Gastrocnemius medialis (tissue), 4 donors: ENCODE measurements at regions not wholly inside any gene's neighbourhood (a gene's known extent, or its start where the extent isn't known, plus 50 kb on each side); places are given as distances from the start of the nearest gene placed in this dataset.

ENCODE experiments used
- CTCF ChIP-seq, 5 experiments: fragments of 450-650 bp in 3 of 5; fragments of 200-600 bp in 2 of 5; sonication (generic) in 2 of 5; IDR thresholded peaks in 4 of 5; conservative IDR thresholded peaks in 1 of 5; 1 replicate in 4 of 5; 2 replicates in 1 of 5; pipeline ENCODE4 v1.5.1; 2016 to 2019; ENCODE audit warnings: antibody characterized with exemption in 5 of 5, mild to moderate bottlenecking in 3 of 5, moderate library complexity in 3 of 5
- POLR2A ChIP-seq, 2 donors: fragments of 450-650 bp; IDR thresholded peaks; one replicate each; pipeline ENCODE4 v1.6.1; 2017; ENCODE audit warnings: antibody characterized with exemption in 2 of 2, mild to moderate bottlenecking in 2 of 2, moderate library complexity in 2 of 2

DNA sequence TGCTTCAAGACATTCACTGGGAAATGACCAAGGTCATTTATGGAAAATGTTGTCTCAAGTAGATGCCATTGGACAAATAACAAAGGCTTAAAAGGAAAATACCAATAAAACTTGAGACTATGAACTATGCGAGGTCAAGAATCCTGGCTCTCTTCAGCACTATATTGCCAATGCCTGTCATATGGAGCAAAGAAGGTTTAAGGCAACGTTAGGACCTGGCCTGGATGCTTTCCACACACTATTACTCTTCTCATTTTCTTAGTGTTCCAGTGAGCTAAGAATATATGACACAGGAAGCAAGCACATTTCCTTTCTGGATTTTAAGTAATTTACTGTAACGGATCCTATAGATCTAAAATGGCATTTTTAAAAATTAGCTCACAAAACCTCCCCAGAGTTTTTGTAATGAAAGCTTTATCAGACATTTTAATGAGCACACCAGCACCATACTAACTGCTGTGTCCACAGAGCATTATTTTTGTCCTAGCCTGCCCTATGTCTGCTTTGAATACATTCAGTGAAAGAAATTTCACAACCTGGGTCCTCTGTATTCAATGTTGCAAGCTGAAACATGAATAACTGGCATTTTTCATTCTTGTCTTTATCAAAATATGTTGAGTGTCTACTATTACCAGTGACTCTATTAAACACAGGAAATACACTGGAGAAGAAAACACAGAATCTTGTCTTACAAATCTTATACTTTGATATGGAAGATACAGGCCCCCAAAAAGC, 315.6 kb downstream of the CETN3 start:
- no peak for TF ChIP-seq CTCF (IDR thresholded peaks at IDR 0.05 in 4 of 5, conservative IDR thresholded peaks at IDR 0.05 in 1 of 5)
- no peak for TF ChIP-seq POLR2A (IDR thresholded peaks at IDR 0.05)
